Endothelial cell of umbilical vein (primary cell): ENCODE measurements at regions not wholly inside any gene's neighbourhood (a gene's known extent, or its start where the extent isn't known, plus 50 kb on each side); places are given as distances from the start of the nearest gene placed in this dataset.

Experiments used
- BruUV-seq: library from RNA; stranded (reverse); fragments of 400-500 nt; replicated peaks from 2 replicates; lab custom pipeline; 2021; lab: Mats Ljungman, UMichigan
- CTCF ChIA-PET: fragments of 300-600, 350-600 bp; sonication (Branson Sonifier 250); formaldehyde crosslinking; loops from one replicate; lab custom pipeline; 2021; ENCODE audit warnings: antibody characterized with exemption, inconsistent platforms; lab: Charles Lee
- POLR2A ChIA-PET: fragments of 300-600, 350-600 bp; sonication (Branson Sonifier 250); formaldehyde crosslinking; loops from one replicate; lab custom pipeline; 2021; ENCODE audit warnings: antibody characterized with exemption, inconsistent platforms; lab: Charles Lee
- DNase-seq: peaks from one replicate; pipeline ENCODE4 v3.0.0-alpha.2; 2011; ENCODE audit warnings: low read depth, low spot score
- FAIRE-seq: peaks from 2 replicates; lab custom pipeline; 2011; peaks lifted over from hg19 to GRCh38; lab: Jason Lieb, UNC
- H2AFZ ChIP-seq: 2 replicates; pipeline ENCODE4 v1.6.0; 2012; ENCODE audit warnings: low read depth, low read length, control low read depth, inconsistent platforms
- H3K27ac ChIP-seq: 2 replicates; pipeline ENCODE4 v1.5.1; 2011; ENCODE audit warnings: low read depth, mild to moderate bottlenecking, control low read depth, low read length, moderate library complexity; ENCODE audit not compliant: insufficient read depth
- H3K27me3 ChIP-seq, 2 experiments: 2 replicates each; pipeline versions ENCODE4 v1.6.0 to v1.6.1; 2011; ENCODE audit warnings: low read length in 2 of 2, mixed read lengths in 1 of 2; ENCODE audit not compliant: control insufficient read depth in 2 of 2, insufficient read depth in 2 of 2
- H3K36me3 ChIP-seq, 2 experiments: 2 replicates in 1 of 2; 3 replicates in 1 of 2; pipeline ENCODE4 v1.5.1; 2011; ENCODE audit warnings: low read length in 2 of 2, mild to moderate bottlenecking in 1 of 2, moderate library complexity in 1 of 2; ENCODE audit not compliant: control insufficient read depth in 2 of 2, insufficient read depth in 2 of 2; ENCODE audit errors: extremely low read depth in 1 of 2
- H3K4me1 ChIP-seq: 3 replicates; pipeline ENCODE4 v1.5.1; 2011; ENCODE audit warnings: mild to moderate bottlenecking, low read length; ENCODE audit not compliant: control insufficient read depth, insufficient read depth; ENCODE audit errors: extremely low read depth
- H3K4me2 ChIP-seq: 2 replicates; pipeline ENCODE4 v1.6.1; 2011; ENCODE audit warnings: low read length, control low read depth, mixed read lengths; ENCODE audit not compliant: insufficient read depth
- H3K4me3 ChIP-seq, 3 experiments: fragments of 200-600 bp in 1 of 3; sonication (generic), shearing (Covaris generic) in 1 of 3; replicated peaks in 1 of 3; 2 replicates each; pipeline ENCODE4 v1.5.1; 2011 to 2016; ENCODE audit warnings: control low read depth in 3 of 3, low read length in 3 of 3, mild to moderate bottlenecking in 2 of 3, inconsistent platforms in 1 of 3, low read depth in 1 of 3, moderate library complexity in 1 of 3; ENCODE audit not compliant: insufficient read depth in 1 of 3
- H3K79me2 ChIP-seq: 2 replicates; pipeline ENCODE4 v1.6.0; 2012; ENCODE audit warnings: low read length, inconsistent platforms; ENCODE audit not compliant: control insufficient read depth, insufficient read depth
- H3K9ac ChIP-seq: replicated peaks from 2 replicates; pipeline ENCODE3; 2011; ENCODE audit warnings: low read length, control low read depth; ENCODE audit not compliant: insufficient read depth; ENCODE audit errors: extremely low read depth
- H3K9me1 ChIP-seq: replicated peaks from 3 replicates; pipeline ENCODE4 v1.6.0; 2011; ENCODE audit warnings: mild to moderate bottlenecking, low read length; ENCODE audit not compliant: control insufficient read depth, insufficient read depth; ENCODE audit errors: extremely low read depth
- H3K9me3 ChIP-seq: replicated peaks from 2 replicates; pipeline ENCODE4 v1.5.1; 2012; ENCODE audit warnings: low read length, inconsistent platforms; ENCODE audit not compliant: control insufficient read depth, insufficient read depth
- H4K20me1 ChIP-seq: replicated peaks from 2 replicates; pipeline ENCODE3; 2011; ENCODE audit warnings: mild to moderate bottlenecking, low read length; ENCODE audit not compliant: control insufficient read depth, insufficient read depth; ENCODE audit errors: extremely low read depth
- CTCF ChIP-seq, 2 donors: IDR thresholded peaks; 1 replicate in 1 of 2; 2 replicates in 1 of 2; pipeline ENCODE4 v1.5.1; 2011; ENCODE audit warnings: low read length in 2 of 2, mild to moderate bottlenecking in 2 of 2, moderate library complexity in 2 of 2, control low read depth in 1 of 2, inconsistent platforms in 1 of 2, low read depth in 1 of 2; ENCODE audit not compliant: insufficient read depth in 1 of 2; ENCODE audit errors: extremely low read depth in 1 of 2
- EZH2 ChIP-seq: IDR thresholded peaks from 2 replicates; pipeline ENCODE4 v1.6.1; 2012; ENCODE audit warnings: borderline replicate concordance, low read depth, mild to moderate bottlenecking, moderate library complexity, low read length, inconsistent platforms; ENCODE audit not compliant: severe bottlenecking
- FOS ChIP-seq: IDR thresholded peaks from 2 replicates; pipeline ENCODE4 v1.6.1; 2011; ENCODE audit warnings: mild to moderate bottlenecking, low read length, moderate library complexity, borderline replicate concordance; ENCODE audit not compliant: insufficient read depth
- GATA2 ChIP-seq: IDR thresholded peaks from 2 replicates; pipeline ENCODE4 v1.7.0; 2011; ENCODE audit warnings: low read depth, mild to moderate bottlenecking, moderate library complexity, mixed read lengths, low read length; ENCODE audit not compliant: insufficient read length, insufficient read depth
- JUN ChIP-seq: IDR thresholded peaks from 2 replicates; pipeline ENCODE4 v1.6.1; 2011; ENCODE audit warnings: borderline replicate concordance, low read depth; ENCODE audit not compliant: insufficient read length, insufficient read depth
- MAX ChIP-seq: IDR thresholded peaks from 2 replicates; pipeline ENCODE4 v1.6.1; 2011; ENCODE audit not compliant: insufficient read depth, insufficient read length
- MYC ChIP-seq: IDR thresholded peaks from one replicate; pipeline ENCODE4 v1.6.1; 2011; ENCODE audit warnings: mild to moderate bottlenecking, low read depth, low read length
- POLR2A ChIP-seq: IDR thresholded peaks from 2 replicates; pipeline ENCODE4 v1.6.1; 2012; ENCODE audit warnings: low read depth, mild to moderate bottlenecking, control low read depth, low read length
- POLR2AphosphoS5 ChIP-seq: IDR thresholded peaks from 2 replicates; pipeline ENCODE4 v1.6.1; 2012; ENCODE audit warnings: low read depth, mild to moderate bottlenecking, control low read depth, low read length, moderate library complexity; ENCODE audit not compliant: insufficient read depth
- dilution Hi-C: fragments of 300-500 bp; cut with MboI; formaldehyde crosslinking; loops from one replicate; pipeline ENCODE4 v1.15.0; 2019; ENCODE audit warnings: low sequenced_read_pairs; ENCODE audit not compliant: extremely low pct_ligation_motif_present
- intact Hi-C: fragments of 100-400 bp; cut with micrococcal nuclease; formaldehyde crosslinking; loops from one replicate; pipeline ENCODE4 v1.10.0; 2022

GRCh38 chr7:67976490-67976889 is 979.9 kb downstream of the TYW1 start:
- dilution Hi-C loops, result no loop called here
- Histone ChIP-seq H3K4me1 (no peaks in the 10 kb centered on the region), H3K4me3 (no peak overlapping the region), H3K36me3 (no peaks in the 10 kb centered on the region), H3K9me3 (no peaks in the 10 kb centered on the region), H3K27ac (no peak overlapping the region), H2AFZ (no peak overlapping the region), H3K4me2 (no peak overlapping the region), H3K27me3 (no peaks in the 10 kb centered on the region), H4K20me1 (no peaks in the 10 kb centered on the region), H3K9ac (no peak overlapping the region), H3K9me1 (no peaks in the 10 kb centered on the region), H3K79me2 (no peaks in the 10 kb centered on the region)
- BruUV-seq, result no TSS peak
- DNase-seq (no peak), FAIRE-seq (no peak)
- ChIA-PET POLR2A (no interaction called here), CTCF (no interaction called here)
- intact Hi-C loops, result no loop called here
- TF ChIP-seq FOS, result no peak
- no peak for TF ChIP-seq POLR2A
- no peak for TF ChIP-seq POLR2AphosphoS5
- TF ChIP-seq GATA2, result no peak
- TF ChIP-seq JUN, result no peak
- no peak for TF ChIP-seq MYC
- no peak for TF ChIP-seq MAX
- TF ChIP-seq CTCF (IDR thresholded peaks at IDR 0.05; ENCODE audit: extremely low read depth in 1 of 2, insufficient read depth in 1 of 2, low read depth in 1 of 2, low read length in 2 of 2), result no peak
- TF ChIP-seq EZH2, result no peak
